ENCODE measurements at regions not wholly inside any gene's neighbourhood (a gene's known extent, or its start where the extent isn't known, plus 50 kb on each side); places are given as distances from the start of the nearest gene placed in this dataset.

- H3K27me3 ChIP-seq (ENCODE audit: control insufficient read depth, insufficient read depth, low read length), result no peaks in the 10 kb centered on the region
- no peaks in the 10 kb centered on the region for H3K36me3 ChIP-seq (ENCODE audit: control insufficient read depth, insufficient read depth, low read length)
- H3K4me3 ChIP-seq (ENCODE audit: low read depth, low read length), result no peak overlapping the region
- no peak for TF ChIP-seq CTCF (IDR thresholded peaks at IDR 0.05; ENCODE audit: insufficient read depth, low read length, poor library complexity, severe bottlenecking)
- DNase-seq (ENCODE audit: low read depth), result no peak
Observed at GRCh38 chr6:143564484-143565017, 53.0 kb upstream of the FUCA2 start.

GRCh38 chr6:143562143-143562542 is 50.6 kb upstream of the FUCA2 start:
- DNase-seq (ENCODE audit: low read depth), result no peak
- TF ChIP-seq CTCF (IDR thresholded peaks at IDR 0.05; ENCODE audit: insufficient read depth, low read length, poor library complexity, severe bottlenecking), result no peak
- no peaks in the 10 kb centered on the region for H3K36me3 ChIP-seq (ENCODE audit: control insufficient read depth, insufficient read depth, low read length)
- no peak overlapping the region for H3K4me3 ChIP-seq (ENCODE audit: low read depth, low read length)
- no peaks in the 10 kb centered on the region for H3K27me3 ChIP-seq (ENCODE audit: control insufficient read depth, insufficient read depth, low read length)

Measured in kidney epithelial cell (primary cell).